ENCODE measurements at regions not wholly inside any gene's neighbourhood (a gene's known extent, or its start where the extent isn't known, plus 50 kb on each side); places are given as distances from the start of the nearest gene placed in this dataset.

GRCh38 chr19:30708416-30709178 is 336.4 kb downstream of the ZNF536 start:
- no peak for DNase-seq (ENCODE audit: low read depth in 2 of 2)

- no peak for DNase-seq (ENCODE audit: low read depth in 2 of 2)
Observed at GRCh38 chr19:30704771-30705330, 332.7 kb downstream of the ZNF536 start.

DNA sequence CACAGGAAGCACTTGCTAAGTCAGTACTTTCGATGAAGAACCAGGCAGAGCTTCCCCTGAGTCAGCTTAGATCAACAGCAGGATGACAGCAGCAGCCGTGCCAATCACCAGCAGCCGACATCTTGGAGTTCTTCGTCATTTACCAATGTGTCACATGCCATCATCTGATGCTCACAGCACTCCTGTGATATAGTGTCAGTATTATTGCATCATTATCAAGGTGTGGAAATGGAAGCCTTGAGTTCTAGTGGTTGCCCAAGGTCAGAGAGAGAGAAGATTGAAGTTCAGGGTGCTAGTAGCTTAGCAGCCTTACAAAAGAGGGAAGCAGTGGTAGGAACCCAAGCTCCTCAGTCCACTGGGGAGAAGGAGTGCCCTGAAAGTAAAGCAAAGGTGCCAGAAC is 331.5 kb downstream of the ZNF536 start:
- DNase-seq (ENCODE audit: low read depth in 2 of 2), result no peak

DNA sequence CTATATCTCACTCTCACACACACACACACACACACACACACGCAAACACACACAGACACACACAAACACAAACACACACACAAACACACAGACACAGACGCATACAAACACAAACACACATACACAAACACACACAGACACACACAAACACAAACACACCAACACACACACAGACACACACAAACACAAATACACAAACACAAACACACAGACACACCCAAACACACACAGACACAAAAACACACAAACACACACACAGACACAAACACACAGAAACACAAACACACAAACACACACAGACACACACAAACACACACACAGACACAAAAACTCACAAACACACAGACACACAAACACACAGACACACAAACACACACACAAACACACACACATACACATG is 329.0 kb downstream of the ZNF536 start:
- DNase-seq (ENCODE audit: low read depth in 2 of 2), result no peak

- no peak for DNase-seq (ENCODE audit: low read depth in 2 of 2)
Observed at GRCh38 chr19:30699871-30700280, 327.7 kb downstream of the ZNF536 start.

DNA sequence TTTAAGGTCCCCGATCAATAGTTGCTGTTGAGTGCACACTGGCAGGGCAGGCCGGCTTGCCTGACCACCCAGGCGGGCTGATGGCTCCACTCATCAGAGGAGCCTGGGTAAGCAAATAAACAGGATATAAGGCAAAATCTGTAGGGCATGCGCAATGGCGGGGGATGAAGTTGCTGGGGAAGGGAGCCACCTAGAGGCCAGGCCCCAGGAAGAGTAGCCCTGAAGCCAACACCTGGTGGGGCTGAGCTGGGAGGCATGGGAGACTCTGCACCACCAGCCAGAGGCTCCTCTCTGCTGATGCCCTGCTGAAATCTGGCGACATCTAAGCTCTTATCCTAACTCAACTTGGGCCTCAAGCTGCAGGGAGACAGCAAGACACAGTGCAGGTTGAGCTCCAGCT is 324.3 kb downstream of the ZNF536 start:
- no peak for DNase-seq (ENCODE audit: low read depth in 2 of 2)

DNA sequence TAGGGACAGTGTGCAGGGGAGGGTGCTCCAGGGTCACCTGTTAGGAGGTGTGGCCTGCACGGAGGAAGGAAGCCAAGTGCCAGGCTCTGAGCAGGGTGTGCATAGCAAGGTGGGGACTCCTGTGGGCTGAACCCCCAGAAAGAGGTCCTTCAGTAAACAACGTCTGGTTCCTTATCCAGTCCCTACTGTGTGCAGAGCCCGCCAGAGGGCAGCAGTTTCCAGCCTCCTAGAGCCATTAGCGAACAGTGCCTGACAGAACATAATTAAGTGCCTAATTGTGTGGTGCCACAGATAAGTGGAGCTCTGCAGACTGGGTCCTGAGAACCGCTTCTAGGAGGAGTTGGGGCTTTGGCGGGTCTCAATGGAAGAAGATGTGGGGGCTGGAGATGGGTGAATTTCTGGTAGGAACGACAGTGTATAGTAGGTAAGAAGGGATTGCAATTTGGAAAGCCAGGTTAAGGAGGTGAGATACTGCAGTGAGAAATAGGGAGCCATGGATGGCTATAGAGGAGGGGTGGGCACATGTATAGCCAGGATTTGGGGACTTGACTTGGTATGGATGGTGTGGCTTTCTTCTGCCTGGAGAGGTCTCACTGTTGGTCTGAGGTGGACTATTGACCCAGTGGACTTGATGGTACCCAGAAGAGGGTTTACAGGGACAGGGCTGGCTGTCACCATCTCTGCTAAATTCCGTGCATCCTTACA is 323.1 kb downstream of the ZNF536 start:
- DNase-seq (ENCODE audit: low read depth in 2 of 2), result no peak

DNA sequence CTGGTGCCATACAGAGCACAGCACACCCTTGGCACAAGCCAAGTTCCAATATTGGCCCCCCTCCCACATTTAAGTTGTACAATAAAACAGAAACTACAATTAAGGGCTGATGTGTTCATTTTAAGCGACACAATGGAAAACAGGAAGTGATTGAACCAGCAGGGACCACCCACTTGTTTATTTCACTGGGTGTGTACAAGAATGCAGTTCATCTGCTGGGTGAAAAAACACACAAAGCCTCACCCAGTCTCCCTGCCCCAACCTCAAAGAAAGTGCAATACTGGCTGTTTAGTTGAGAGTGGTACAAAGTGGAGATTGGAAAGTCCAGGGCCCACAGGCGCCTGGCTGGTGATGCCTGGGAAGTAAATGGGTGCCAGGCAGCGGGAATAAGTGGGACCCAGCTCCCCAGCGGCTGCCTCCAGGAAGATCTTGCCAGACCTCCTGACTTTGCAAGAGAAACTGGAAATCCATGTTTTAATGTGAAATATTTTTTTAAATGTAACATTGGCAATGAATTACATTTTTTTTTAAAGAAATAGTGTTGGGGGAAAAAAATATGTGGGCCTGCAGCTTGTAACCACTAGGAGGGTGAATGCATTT is 322.1 kb downstream of the ZNF536 start:
- DNase-seq (ENCODE audit: low read depth in 2 of 2), result no peak

DNA sequence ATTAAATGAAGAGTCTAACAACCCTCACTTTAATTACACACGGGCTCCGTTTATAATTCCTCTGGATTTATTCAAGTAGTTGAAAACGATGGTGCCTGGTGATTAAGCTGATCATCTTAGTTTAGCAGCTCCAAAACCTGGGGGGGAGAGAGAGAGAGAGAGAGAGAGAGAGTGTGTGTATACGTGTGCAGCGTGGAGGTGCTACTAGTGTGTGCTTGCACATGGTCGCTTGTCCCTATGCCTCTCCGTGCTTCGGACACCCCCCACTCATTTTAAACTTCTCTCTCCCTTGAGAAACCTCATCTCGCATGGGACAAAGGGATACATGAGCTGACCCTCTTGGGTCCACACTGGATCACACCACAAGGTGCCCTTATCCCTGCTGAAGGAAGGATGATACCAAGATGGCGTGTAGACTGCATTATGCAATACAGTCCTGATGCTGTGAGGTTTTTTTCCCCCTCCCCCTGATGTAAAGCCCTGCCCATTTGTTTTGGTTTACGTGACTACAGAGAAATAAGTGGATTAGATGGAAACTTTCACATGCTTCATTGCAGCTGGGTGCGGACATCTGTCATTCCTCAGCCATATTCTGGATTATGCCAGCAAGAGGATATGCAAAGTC is 320.8 kb downstream of the ZNF536 start:
- DNase-seq (ENCODE audit: low read depth in 2 of 2), result no peak

- no peak for DNase-seq (ENCODE audit: low read depth in 2 of 2)
Observed at GRCh38 chr19:30692181-30692811, 320.1 kb downstream of the ZNF536 start.

GRCh38 chr19:30691819-30692166 is 319.6 kb downstream of the ZNF536 start:
- no peak for DNase-seq (ENCODE audit: low read depth in 2 of 2)

DNA sequence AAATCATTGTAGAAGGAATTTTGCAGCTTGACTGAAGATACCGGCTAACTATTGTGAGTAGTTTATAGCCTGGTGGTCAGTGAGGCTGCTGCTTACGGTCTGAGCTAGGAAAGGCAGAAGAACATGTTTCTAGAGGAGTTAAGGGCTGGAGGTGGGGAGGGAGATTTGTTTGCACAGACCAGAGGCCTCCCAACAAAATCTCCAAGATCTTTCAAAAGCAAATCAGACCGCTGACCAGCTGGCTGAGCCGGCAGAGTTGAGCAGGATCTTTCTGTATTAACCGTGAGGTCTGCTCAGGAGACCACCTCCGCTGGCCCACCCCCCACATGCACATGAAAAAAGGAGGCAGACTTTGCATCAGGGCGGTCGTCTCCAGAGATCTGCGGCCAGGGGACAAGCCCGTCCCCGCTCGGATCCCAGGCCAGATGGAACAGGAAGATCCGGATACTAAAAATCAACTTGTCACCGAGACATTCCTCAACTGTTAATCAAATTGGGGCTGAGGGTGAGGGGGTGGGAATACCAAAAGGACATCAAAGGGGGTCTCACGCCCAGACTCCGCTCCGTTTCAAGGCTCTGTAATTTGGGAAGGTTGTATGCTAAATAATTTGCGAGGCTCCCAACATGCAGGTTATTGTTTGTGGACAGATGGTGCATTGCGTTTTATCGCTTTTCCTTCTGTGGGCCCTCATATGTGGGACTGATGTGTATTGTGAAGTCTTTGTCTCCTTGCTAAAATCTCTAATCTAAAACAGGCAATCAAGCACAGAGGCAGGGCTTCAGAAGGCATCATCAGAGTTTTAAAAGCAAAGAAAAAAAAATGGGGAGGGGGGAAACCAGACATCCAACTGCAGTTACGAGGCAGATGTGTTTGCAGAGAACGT is 319.0 kb downstream of the ZNF536 start:
- no peak for DNase-seq (ENCODE audit: low read depth in 2 of 2)

- no peak for DNase-seq (ENCODE audit: low read depth in 2 of 2)
Observed at GRCh38 chr19:30690525-30690924, 318.3 kb downstream of the ZNF536 start.

- DNase-seq (ENCODE audit: low read depth in 2 of 2), result no peak
Observed at GRCh38 chr19:30689474-30689873, 317.3 kb downstream of the ZNF536 start.

DNA sequence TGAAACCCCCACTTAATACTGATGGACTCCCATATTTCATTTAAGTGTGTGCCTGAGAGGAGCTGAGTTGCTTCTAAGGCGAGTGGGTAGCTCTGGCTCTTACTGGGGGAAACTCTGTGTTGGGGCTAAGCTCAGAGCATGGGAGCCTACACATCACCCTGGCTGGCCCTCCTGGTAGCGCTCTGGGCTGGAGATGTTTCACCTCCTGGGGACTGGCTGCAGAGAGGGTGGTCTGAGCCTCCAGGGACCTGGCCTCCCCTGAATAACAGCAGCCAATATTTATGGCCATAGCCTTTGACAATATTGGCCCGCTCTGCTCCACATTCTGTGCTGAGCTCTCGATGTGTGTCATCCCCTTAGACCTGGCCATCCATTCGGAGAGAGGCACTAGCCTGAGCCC is 316.5 kb downstream of the ZNF536 start:
- DNase-seq (ENCODE audit: low read depth in 2 of 2), result no peak

DNA sequence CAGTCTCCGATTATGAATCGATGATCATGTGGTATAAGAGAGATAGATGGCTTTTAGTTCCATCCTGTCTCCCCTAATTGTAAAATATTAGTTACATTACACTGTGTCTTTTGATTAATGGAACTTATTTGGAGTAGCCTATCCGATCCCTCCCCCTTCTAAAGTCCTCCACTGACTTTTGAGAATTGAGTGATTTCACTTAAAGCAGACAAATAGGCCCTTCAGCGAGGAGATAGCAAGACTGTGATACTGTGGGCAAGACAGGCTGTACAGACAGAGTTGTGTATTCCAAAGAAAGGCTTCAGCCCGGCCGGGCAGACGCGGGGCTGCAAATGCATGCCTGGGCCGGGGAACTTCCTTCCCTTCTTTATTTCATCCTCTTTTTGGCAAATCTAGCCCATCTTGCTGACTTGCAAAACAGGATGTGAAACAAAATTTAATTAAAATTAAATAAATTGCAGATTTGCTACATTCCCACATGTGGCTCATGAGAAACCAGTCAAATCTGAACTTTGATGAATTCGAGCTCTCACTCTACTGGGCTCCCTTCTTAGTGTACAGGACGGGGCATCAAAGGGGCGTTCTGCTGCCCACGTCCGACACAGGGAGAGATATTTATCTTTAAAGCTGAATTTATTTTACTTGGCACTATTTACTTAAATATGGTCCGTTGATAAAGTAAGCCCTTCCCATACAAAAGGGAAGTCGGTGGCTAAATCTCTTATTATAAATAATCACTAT is 314.8 kb downstream of the ZNF536 start:
- DNase-seq (ENCODE audit: low read depth in 2 of 2), result no peak

DNA sequence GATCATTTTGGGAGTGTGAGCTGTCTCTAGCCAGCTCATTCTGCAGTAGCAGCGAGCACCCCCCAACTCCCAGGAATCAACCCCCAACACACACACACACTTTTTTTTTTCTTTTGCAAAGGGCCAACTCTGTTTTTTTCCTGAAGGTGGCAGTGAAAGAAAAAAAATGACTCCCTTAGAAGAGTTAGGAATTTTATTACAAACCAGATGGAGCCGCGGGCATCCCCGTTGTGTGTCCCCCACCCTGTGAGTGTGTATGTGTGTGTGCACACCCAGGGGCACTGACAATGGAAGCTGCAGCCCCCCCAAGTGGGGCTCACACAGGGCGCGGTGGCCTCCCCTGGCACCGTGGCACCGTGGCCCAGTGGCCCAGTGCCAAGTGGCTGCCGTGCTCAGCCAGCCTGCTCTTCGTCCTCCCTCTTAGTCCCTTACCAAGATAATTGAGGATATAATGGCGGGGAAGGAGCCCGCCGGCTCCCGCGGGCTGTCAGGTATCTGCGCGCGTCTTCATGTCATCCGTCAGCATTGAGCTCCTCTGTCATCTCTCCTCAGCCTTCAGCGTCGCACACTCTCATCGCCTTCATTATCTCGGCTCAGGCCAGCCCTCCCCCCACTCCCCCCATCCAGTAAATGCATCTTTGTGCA is 314.1 kb downstream of the ZNF536 start:
- DNase-seq (ENCODE audit: low read depth in 2 of 2), result no peak

DNA sequence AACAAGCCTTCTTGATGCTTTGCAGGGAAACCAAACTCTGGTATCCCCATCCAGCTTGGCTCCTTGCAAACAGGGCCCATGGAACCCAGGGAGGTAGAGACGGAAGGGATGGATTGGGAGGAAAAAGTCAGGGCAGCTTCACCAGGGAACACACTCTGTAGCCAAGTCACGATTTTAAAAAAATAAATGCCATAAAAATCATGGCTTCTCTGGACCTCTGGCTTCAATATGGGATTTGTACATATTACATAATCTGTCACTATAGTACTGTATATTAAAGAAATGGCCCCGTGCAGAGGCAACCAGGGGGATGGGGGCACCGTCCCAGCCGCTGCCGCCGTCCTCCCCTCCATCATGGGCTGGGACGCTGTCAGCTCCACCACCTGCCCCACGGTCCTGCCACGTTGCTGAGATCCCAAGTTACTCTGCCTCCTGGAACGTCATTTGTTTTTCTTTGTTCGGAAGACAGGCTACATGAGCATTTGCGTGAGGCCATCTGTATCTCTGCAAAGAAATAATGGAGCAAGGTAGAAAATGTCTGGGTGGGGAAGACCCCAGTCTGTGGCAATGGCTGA is 313.3 kb downstream of the ZNF536 start:
- no peak for DNase-seq (ENCODE audit: low read depth in 2 of 2)

DNA sequence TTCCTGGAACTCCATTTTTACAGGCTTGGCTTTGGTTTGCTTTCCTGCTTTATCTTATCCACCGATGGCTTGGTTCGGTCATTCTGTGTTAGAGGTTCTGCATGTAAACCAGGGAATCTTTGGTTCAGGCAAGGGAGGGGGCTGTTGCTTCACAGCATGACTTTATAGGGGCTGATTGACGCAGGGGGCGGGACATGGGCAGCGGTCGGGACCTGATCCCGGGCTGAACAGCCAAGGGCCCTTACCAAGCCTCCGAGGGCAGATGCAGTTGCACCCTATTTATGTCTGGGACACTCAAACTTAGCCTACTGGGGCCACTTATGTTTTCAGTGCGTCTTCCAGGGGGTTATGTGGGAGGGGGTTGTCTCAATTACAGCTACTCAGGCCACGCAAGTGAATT is 312.4 kb downstream of the ZNF536 start:
- no peak for DNase-seq (ENCODE audit: low read depth in 2 of 2)

Data from stimulated activated CD4-positive, alpha-beta T cell treated with anti-CD3 and anti-CD28 coated beads, Interleukin-12 subunit alpha, Interleukin-12 subunit beta, amount 100 ng/mL, for 24 hours (primary cell).